GM12872 (cell line): ENCODE measurements at regions not wholly inside any gene's neighbourhood (a gene's known extent, or its start where the extent isn't known, plus 50 kb on each side); places are given as distances from the start of the nearest gene placed in this dataset.

Experiments
- CTCF ChIP-seq: IDR thresholded peaks from 3 replicates; pipeline ENCODE4 v1.5.1; 2011; ENCODE audit warnings: low read depth, mild to moderate bottlenecking, low read length, moderate library complexity; ENCODE audit not compliant: insufficient read depth

GRCh38 chr18:29007986-29008654 lies 831.2 kb upstream of the CDH2 start:
- no peak for TF ChIP-seq CTCF

GRCh38 chr18:29004921-29005320 lies 828.0 kb upstream of the CDH2 start:
- TF ChIP-seq CTCF: no peak

- TF ChIP-seq CTCF: no peak
Measured at GRCh38 chr18:29003194-29003593, 826.3 kb upstream of the CDH2 start.

- TF ChIP-seq CTCF: no peak
Measured at GRCh38 chr18:29002747-29003146, 825.8 kb upstream of the CDH2 start.

GRCh38 chr18:28999726-29000125 lies 822.8 kb upstream of the CDH2 start:
- no peak for TF ChIP-seq CTCF

- TF ChIP-seq CTCF: no peak
Measured at GRCh38 chr18:28995319-28995718, 818.4 kb upstream of the CDH2 start.

- TF ChIP-seq CTCF: no peak
Measured at GRCh38 chr18:28984731-28985130, 807.8 kb upstream of the CDH2 start.
